CD4-positive, alpha-beta T cell treated with Interleukin-12 subunit alpha and Interleukin-12 subunit beta, for 1 hour (primary cell): ENCODE measurements at regions not wholly inside any gene's neighbourhood (a gene's known extent, or its start where the extent isn't known, plus 50 kb on each side); places are given as distances from the start of the nearest gene placed in this dataset.

ENCODE experiments used
- DNase-seq: peaks from one replicate; pipeline ENCODE4 v3.0.0-alpha.2; 2020

- no peak for DNase-seq
These were observed 67.3 kb upstream of the NPY start for GRCh38 chr7:24216576-24217125.

- DNase-seq: no peak
These were observed 62.5 kb upstream of the NPY start for GRCh38 chr7:24221500-24221899.

- no peak for DNase-seq
These were observed 56.9 kb upstream of the NPY start for GRCh38 chr7:24227068-24227467.

GRCh38 chr7:24227603-24228359 lies 56.2 kb upstream of the NPY start:
- DNase-seq: peak; percentile 22

GRCh38 chr7:24229481-24230226 lies 54.3 kb upstream of the NPY start:
- DNase-seq: no peak

- DNase-seq: no peak
These were observed 52.5 kb upstream of the NPY start for GRCh38 chr7:24231493-24231892.

GRCh38 chr7:24233386-24233785 lies 50.6 kb upstream of the NPY start:
- no peak for DNase-seq
